Activated CD4-positive, CD25-positive, alpha-beta regulatory T cell (primary cell): ENCODE measurements at regions not wholly inside any gene's neighbourhood (a gene's known extent, or its start where the extent isn't known, plus 50 kb on each side); places are given as distances from the start of the nearest gene placed in this dataset.

Experiments
- DNase-seq, 4 experiments: peaks; one replicate each; lab custom pipeline; 2025; lab: John Stamatoyannopoulos, UW

GRCh38 chr5:96284727-96285389 lies 148.2 kb downstream of the PCSK1 start:
- DNase-seq, result no peak

GRCh38 chr5:96283589-96283988 lies 149.5 kb downstream of the PCSK1 start:
- DNase-seq, result no peak

GRCh38 chr5:96282020-96282419 lies 151.0 kb downstream of the PCSK1 start:
- DNase-seq, result no peak

GRCh38 chr5:96280946-96281393 lies 152.1 kb downstream of the PCSK1 start:
- no peak for DNase-seq

- DNase-seq, result no peak
These were observed 153.1 kb downstream of the PCSK1 start for GRCh38 chr5:96279801-96280542.

GRCh38 chr5:96278981-96279380 lies 154.1 kb downstream of the PCSK1 start:
- DNase-seq, result no peak

GRCh38 chr5:96275051-96275450 lies 158.0 kb downstream of the PCSK1 start:
- DNase-seq, result no peak

GRCh38 chr5:96265487-96265886 lies 167.6 kb downstream of the PCSK1 start:
- DNase-seq, result no peak

- no peak for DNase-seq
These were observed 169.0 kb downstream of the PCSK1 start for GRCh38 chr5:96264047-96264446.

- DNase-seq, result no peak
These were observed 170.9 kb downstream of the PCSK1 start for GRCh38 chr5:96262105-96262504.

- no peak for DNase-seq
These were observed 173.0 kb downstream of the PCSK1 start for GRCh38 chr5:96260009-96260408.

GRCh38 chr5:96259151-96259772 lies 173.8 kb downstream of the PCSK1 start:
- no peak for DNase-seq

- DNase-seq, result no peak
These were observed 174.4 kb downstream of the PCSK1 start for GRCh38 chr5:96258692-96259091.

GRCh38 chr5:96257904-96258303 lies 175.1 kb downstream of the PCSK1 start:
- no peak for DNase-seq

- no peak for DNase-seq
These were observed 176.1 kb downstream of the PCSK1 start for GRCh38 chr5:96256795-96257470.

- no peak for DNase-seq
These were observed 177.9 kb downstream of the PCSK1 start for GRCh38 chr5:96254980-96255691.

- no peak for DNase-seq
These were observed 179.9 kb downstream of the PCSK1 start for GRCh38 chr5:96253140-96253539.

GRCh38 chr5:96252596-96252995 lies 180.5 kb downstream of the PCSK1 start:
- no peak for DNase-seq

GRCh38 chr5:96250782-96251181 lies 182.3 kb downstream of the PCSK1 start:
- no peak for DNase-seq

GRCh38 chr5:96248131-96248530 lies 184.9 kb downstream of the PCSK1 start:
- DNase-seq, result no peak

GRCh38 chr5:96247708-96248107 lies 185.3 kb downstream of the PCSK1 start:
- DNase-seq, result no peak
